GM03348 (cell line): ENCODE measurements at regions not wholly inside any gene's neighbourhood (a gene's known extent, or its start where the extent isn't known, plus 50 kb on each side); places are given as distances from the start of the nearest gene placed in this dataset.
"Not testable (repeated sequence)": the region's sequence is repeated elsewhere in the genome, so short reads cannot be mapped to it uniquely, and the experiment has no call there.

ENCODE experiments used
- DNase-seq: peaks from one replicate; pipeline ENCODE4 v3.0.0; 2012; ENCODE audit warnings: low spot score

DNA sequence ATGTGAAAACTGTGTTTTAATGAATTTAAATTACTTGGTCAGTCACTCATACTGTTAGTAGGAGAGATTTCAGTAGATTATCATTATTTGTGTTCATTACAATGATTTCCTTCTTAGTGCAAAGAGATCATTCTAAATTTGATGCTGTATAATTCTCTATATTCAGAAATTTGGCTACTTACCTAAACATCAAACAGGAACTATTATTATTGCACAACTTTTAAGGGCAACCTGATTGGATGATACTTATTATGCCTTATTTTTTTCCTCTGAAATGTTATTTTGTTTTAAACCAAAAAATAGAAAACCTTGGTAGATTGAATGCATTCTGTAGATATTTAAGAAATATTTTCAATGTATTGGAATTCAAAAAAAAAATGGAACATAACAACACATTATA is 436.4 kb upstream of the PCDH15 start:
- no peak for DNase-seq

DNA sequence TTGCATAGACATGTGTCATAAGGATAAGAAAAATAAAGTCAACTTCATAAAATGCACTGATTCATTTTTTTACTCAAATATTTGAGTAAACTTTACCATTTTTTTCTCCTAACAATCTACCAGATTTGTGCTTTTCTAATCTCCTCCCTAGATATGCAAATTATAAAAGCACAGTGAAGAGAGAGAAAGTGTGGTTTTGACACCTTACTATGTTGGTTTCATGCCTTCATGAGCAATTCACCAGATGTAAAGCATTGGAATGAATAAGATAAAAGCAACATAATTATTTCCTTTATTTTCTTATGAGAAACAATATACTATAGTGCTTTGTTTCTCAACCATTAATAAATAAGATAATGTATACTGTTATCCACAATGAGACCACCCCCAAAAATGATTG is 432.5 kb upstream of the PCDH15 start:
- no peak for DNase-seq

DNA sequence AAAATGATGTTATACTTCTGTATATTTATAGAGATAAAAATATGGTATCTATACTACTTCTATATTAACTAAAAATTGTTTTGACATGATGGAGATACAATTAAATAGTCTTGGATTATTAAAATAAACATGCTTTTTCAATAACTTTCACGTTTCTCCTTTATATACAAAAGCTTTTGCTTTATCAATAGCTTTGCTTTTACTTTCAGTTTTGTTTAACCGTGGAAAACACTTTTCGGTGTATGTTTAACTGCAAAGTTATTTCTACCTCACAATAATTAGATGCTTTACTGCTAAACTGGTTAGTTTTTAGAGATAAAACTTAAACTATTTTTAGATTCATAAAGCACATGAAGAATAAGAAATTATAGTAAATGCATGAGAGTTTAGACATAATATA is 432.1 kb upstream of the PCDH15 start:
- DNase-seq, result no peak

DNA sequence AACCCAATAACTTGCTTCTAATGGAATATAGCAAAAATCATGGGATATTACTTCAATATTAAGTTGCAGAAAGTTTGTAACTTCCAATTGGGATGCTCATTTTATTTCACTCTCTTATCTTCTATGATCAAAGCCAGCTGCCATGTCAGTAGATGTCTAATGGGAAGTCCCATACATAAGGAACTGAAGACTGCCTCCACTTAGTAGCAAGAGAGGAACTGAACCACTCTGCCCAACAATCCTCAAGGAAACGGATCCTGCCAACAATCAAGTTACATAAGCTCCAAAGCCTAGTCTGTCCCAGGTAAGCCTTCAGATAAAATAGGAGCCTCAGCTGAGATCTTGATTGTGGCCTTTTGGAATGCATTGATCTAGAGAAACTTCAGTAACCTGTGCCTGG is 431.5 kb upstream of the PCDH15 start:
- DNase-seq, result no peak

DNA sequence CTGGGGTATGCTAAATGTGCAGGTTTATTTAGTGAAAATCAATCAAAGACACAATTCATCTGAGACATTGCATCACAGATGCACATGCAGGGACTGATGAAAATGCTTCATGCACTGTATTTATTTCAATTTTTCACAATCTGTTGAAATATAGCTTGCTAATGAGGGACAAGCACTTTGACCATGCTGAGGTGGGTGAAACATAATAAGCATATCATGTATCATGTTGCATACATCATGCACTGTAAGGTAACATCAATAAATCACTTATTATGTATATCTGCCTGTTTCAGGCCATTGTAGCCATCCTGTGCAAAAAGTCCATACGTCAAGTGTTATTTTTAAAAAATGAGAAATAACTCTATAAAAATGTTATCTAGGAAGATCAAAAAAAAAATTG is 426.9 kb upstream of the PCDH15 start:
- DNase-seq, result no peak

DNA sequence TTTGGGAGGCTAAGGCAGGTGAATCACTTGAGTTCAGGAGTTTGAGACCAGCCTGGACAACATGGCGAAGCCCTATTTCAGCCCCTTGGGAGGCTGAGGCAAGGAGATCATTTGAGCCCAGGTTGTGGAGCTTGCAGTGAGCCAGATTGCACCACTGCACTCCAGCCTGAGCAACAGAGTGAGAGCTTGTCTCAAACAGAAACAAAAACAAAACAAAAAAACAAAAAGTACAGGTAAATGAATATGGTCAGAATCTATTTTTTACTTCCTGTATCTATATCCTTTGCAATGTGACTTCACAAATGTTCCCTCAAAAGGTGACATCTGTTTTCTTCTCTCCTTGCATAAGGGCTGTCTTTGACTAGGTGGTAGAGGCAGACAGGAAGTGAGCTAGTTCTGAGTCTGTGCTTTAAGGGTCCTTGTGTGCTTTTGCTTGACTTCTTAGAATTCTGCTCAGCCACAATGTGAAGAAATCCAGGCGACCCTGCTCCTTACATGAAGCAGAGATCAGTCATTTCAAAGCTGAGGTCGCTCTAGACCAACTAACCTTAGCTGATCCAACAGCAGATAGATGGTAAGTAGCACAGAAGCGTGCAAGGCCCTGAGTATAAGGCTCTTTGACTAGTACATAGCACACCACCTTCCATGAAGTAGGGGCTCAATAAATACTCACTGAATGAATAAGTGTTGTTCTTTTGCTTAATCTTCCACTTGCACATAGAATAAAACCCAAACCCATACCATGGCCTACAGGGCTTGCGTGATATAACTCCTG is 423.2 kb upstream of the PCDH15 start:
- no peak for DNase-seq

DNA sequence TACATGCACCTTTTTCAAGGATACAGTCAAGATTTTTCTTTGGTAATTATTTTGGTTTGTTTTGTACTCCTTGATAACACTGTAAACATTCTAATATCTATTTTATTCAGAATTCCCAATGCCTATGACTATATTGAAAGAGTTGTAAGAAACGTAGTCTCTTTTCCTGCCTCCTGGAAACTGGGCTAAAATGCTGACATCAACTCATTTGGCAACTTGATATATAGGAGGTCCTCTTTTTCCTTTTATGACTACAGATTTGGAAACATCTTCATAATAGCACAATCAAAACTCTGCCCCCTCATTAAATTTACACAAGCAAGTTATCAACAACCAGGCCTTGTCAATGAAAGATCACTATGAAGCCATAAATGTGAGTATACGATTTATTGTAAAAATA is 422.3 kb upstream of the PCDH15 start:
- no peak for DNase-seq

DNA sequence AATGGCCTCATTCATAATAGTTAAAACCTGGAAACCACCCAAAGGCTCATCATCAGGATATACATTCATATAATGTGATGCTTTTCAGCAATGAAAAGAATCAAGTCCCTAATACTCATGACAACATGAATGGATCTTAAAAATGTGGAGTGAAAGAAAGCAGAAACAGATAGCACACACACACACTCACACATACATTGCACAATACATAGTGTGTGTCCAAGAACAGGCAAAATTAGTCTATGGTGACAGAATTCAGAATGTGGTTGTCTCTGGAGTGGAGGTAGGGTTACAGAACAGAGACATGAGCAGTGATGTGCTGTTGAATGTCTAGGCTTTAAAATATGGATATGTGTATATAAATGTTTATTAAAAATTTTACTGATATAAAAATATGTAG is 419.9 kb upstream of the PCDH15 start:
- no peak for DNase-seq

DNA sequence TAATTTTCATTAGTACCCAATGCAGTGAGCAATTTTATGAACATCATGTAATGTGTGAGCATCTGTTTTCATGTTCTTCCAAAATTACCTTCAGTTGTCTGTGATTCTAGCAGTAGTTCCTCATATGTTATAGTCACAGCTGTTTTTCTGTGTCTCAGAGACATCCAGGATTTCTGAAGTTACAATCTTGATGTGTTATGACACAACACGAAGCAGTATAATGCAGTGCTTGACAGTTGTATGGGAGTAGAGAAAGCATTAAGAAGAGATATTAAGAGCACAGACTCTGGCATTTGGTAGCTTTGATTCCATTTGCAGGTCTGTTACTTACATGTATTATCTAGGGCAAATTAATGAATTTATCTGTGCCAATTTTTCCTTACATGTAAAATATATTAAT is 414.7 kb upstream of the PCDH15 start:
- no peak for DNase-seq

DNA sequence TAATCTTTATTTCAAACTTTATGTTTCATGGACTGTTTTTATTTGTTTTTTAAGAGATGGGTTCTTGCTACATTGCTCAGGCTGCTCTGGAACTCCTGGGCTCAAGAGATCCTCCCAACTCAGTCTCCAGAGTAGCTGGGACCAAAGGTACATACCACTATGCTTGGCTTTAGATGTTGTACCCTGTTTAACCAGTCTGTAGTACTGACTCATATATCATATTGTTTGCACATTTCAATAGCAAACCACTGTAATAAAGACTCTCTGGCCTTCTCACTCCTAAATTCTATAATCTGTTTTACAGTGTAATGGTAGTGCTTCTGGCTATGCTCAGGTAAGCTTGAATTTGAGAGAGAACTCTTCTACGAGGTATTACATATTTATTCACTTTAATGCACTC is 413.6 kb upstream of the PCDH15 start:
- no peak for DNase-seq

DNA sequence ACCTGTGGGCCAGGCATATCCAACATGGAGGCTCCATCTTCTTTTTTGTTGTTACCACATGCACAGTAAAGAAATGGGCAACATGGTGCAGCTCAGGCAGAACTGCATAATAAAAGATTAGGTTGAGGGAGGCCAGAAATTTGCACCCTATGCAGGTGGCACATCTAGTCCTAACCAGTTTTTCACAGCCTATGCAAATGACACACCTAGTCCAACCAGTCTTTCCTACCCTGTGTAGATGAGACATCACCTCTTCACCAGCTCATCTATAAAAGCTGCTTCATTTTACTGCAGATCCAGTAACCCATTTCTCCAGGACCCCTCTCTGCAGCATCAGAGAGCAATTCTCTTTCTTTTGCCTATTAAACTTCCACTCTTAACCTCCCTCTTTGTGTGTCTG is 411.0 kb upstream of the PCDH15 start:
- no peak for DNase-seq

DNA sequence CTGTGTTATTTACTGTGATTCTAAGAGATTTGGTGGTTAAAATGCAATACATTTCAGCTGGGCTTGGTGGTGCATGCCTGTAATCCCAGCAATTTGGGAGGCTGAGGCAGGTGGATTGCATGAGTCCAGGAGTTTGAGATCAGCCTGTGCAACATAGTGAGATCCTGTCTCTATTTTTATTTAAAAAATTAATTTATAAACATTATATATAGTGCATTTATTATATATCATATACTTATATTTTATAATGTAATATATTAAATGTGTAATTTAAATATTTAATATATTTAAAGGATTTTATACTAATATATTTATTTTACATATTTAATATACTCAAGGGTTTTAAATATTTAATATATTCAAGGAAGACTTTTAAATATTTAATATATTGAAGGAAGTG is 402.8 kb upstream of the PCDH15 start:
- no peak for DNase-seq

DNA sequence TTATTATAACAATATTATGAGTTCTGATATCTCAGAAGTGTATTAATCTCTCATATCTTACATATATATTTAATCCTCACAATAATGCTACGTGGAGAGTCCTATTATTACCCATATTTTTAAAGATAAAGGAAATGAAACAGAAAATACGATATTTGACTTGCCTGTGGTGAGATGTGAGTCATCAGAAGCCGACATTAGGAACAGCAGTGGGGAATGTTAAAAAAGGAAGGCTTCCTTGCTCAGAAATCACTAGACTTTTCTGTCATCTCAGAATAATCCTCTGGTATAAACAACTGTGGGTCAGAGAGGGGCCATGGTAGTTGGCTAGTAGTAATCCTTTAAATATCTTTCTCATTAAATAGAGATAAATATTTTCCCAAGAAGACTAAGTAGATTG is 402.3 kb upstream of the PCDH15 start:
- DNase-seq, result no peak

DNA sequence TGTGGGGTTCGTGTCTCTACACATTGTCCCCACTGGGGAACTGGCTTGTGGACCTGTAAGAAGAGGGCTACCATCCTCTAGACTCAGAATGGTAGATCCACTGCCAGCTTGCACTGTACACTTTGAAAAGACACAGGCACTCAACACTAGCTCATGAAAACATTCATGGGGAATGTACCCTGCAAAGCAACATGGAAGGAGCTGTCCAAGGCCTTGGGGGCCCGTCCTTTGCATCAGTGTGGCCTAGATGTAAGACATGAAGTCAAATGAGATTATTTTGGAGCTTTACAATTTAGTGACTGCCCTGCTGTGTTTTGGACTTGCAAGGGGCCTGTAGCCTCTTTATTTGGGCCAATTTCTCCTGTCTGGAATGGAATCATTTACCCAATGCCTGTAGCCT is 399.0 kb upstream of the PCDH15 start:
- no peak for DNase-seq

DNA sequence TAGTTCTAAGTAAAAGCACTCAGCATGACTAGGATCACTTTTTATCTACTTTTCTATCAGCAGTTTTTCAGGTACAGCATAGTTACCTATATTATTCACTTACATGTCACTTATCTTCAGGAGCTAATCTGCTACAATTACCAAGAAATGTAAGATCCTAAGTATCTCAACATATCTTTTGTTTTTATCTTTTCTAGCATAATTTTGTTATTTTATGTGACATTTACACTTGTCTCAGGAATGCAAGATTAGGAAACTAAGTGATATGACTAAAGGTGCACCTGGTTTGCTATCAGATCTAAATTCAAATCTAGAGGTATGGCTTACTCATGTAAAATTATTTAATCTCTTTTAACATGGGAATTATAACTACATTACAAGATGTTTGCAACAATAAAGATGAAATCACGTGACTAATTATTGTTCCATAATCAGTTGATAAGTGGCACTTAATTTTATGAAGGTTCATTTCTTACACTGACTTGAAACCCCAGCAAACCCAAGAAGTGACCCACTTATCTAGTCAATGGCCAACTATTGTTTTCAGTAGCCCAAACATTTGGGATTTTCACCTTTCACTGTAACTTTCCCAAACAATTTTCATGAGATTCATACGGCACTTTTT is 390.3 kb upstream of the PCDH15 start:
- DNase-seq, result no peak

DNA sequence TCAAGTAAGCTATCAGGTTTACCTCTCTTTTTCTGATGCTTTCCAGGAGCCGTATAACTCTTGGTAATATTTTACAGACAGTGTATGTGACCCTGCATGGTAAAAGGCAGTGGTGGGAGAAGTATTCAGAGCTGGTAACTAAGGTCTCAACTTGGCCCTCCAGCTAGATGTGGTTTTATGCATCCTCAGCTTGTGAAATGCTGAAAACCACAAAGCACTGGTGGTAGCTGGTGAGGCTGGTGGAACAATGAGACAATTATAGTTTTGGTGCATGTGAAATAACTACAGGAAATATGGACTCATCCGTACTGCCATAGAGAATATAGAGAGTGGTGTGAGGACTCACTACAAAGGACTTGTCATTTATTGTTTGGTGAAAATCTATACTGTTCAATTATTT is 383.0 kb upstream of the PCDH15 start:
- DNase-seq, result no peak

DNA sequence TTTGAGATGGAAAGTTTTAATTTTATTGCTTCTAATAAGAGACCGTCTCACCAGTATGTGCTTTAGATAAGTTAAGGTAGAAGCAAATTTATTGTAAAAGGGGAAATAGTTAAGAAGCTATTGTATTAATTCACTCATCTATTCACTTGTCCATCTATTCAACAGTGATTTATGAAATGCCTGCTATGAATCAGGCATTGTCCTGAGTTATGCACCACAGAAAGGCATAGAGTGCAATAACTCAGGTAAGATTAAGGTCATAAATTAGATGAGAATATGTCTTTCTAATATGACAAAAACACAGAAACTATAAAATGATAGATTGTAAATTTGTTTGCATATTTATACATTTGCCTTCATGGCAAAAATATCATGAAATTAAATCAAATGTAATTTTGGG is 379.3 kb upstream of the PCDH15 start:
- no peak for DNase-seq

DNA sequence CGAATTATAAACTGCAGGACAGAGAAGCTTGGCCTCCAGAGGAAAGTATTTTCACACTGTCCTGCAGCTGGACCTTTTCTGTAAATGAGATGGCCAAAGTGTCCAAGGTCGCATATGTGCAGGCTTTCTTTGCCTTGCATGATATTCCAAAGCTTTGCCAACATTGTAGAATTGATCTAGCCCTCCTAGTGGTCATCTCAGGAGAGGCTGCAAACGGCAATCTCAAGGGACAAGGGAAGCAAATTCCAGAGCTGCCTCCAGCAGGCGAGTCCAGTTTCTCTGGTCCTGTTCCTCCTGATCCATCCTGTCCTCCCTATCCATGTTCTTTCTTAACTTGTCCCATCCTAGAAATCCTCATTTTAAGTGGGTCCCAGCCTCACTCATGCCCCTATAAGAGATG is 373.4 kb upstream of the PCDH15 start:
- no peak for DNase-seq

DNA sequence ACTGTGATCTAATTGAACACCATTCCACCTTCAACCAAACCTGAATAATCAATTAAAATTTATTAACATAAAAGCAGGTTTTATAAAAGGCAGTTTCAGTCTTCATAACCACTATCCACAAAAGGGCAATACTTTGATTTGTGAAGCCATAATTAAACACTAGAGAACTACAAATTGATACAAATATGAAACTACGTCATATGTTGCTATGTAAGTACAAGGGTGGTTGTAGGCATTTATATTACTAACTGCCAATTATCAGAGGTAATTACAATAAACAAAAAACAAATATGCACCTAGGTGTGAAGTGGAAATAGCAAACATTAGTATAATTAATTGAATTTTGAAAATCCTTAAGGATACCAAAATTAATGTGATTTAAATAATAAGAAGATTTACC is 368.5 kb upstream of the PCDH15 start:
- no peak for DNase-seq

DNA sequence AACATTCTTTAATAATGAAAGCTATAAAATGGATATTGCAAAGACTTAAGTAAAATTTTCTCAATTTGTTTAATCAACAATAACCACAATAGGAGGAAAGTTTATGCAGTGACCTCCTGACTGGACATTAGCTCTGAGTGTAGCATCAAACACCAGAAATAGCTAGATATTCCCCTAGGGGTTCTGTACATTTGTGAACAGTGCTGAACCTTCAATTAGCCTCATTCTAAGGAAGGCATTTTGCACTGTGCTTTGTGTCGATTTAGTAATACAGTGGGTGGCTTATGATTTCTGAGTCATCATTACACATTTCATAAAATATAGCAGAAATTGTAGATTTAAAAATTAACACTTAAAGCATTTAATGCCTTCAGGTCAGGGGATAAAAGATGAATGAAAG is 367.3 kb upstream of the PCDH15 start:
- DNase-seq, result no peak

DNA sequence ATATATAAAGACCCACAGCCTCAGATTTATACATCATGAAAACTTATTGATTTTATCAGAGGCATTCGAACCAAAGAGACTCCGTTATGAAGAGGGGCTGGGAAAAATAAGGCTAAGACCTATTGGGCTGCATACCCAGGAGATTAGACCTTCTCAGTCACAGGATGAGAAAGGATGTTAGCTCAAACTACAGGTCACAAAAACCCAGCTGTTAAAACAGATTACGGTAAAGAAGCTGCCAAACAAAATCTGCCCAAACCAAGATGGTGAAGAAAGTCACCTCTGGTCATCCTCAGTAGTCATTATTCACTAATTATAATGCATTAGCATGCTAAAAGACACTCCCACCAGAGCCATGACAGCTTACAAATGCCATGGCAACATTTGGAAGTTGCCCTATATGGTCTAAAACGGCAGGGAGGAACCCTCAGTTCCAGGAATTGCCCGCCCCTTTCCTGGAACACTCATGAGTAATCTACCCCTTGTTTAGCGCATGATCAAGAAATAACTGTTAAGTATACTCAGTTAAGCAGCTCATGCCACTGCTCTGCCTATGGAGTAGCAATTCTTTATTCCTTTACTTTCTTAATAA is 362.5 kb upstream of the PCDH15 start:
- DNase-seq, result no peak

DNA sequence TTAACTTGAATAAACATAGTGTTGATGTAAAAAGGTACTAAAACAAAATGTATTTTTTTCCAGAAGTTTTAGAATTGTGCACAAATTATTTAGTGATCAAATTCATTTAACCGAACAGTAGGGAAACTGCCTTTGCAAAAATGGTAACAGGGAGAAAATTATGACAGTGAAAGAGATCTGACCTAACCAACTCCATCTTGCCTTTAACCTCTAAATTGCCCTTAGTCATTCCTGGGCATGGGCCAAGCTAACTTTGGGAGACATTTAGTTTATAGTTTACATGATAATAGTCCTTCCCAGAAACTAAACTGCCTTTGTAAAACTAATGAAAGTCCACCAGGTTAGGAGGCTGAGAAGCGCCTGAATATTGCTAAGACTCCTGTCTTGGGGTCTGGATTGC is 361.3 kb upstream of the PCDH15 start:
- not testable (repeated sequence) for DNase-seq

DNA sequence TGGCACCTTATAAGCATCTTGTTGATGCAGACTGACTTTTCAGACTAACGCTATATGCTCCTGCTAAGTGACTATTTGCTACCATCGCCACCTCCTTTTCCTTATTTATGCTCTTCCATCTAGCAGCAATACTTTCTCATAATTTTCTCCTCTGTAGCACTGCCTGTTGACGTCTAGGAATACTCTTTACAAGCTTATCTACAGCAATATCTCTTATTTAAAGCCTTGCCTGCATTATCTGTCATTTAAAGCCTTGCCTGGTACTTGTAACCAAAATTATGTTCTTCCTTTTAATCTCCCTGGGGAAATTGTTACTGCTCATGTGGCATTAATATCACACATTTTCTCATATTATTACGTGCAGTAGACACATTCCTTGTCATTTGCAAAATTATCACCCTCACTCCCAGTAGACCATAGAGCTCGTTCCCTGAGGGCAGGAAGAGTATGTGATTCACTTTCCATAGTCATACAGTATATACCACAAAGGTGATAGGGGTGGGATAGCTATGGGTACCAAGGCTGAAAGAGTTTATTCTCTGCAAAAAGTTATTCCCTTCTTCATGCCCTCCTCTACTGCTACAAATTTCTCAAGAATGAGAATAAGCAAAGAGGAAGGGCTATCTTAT is 359.7 kb upstream of the PCDH15 start:
- no peak for DNase-seq
